GM23338 (cell line): ENCODE measurements at regions not wholly inside any gene's neighbourhood (a gene's known extent, or its start where the extent isn't known, plus 50 kb on each side); places are given as distances from the start of the nearest gene placed in this dataset.

ENCODE experiments used
- CREB1 ChIP-seq: fragments of 250-450 bp; sonication (Bioruptor Pico); IDR thresholded peaks from 2 replicates; pipeline ENCODE4 v1.5.0; 2020; ENCODE audit warnings: low read depth, mild to moderate bottlenecking, moderate library complexity
- EZH2 ChIP-seq: fragments of 200-600 bp; sonication (generic); IDR thresholded peaks from one replicate; pipeline ENCODE4 v1.8.0; 2017; ENCODE audit warnings: antibody characterized with exemption, mild to moderate bottlenecking, low read depth; ENCODE audit not compliant: unreplicated experiment
- EZH2phosphoT487 ChIP-seq: fragments of 200-600 bp; sonication (generic); IDR thresholded peaks from one replicate; pipeline ENCODE4 v1.8.1; 2018; ENCODE audit warnings: antibody characterized with exemption; ENCODE audit not compliant: unreplicated experiment
- JUNB ChIP-seq: IDR thresholded peaks from one replicate; pipeline ENCODE4 v1.6.1; 2016; ENCODE audit warnings: antibody characterized with exemption; ENCODE audit not compliant: unreplicated experiment
- NANOG ChIP-seq: IDR thresholded peaks from 2 replicates; pipeline ENCODE4 v1.6.1; 2016; ENCODE audit warnings: antibody characterized with exemption, borderline replicate concordance
- POLR2AphosphoS5 ChIP-seq: IDR thresholded peaks from 2 replicates; pipeline ENCODE4 v1.6.1; 2016; ENCODE audit warnings: antibody characterized with exemption, low read depth
- ZNF331 ChIP-seq: fragments of 250-450 bp; sonication (Bioruptor Pico); IDR thresholded peaks from 2 replicates; pipeline ENCODE4 v1.5.0; 2020; ENCODE audit warnings: low read depth, mild to moderate bottlenecking, moderate library complexity
- TF ChIP-seq, protein P1 (sequence below): IDR thresholded peaks from one replicate; pipeline ENCODE4 v1.6.1; 2018; ENCODE audit warnings: antibody characterized with exemption; ENCODE audit not compliant: unreplicated experiment
- TF ChIP-seq, protein P2 (sequence below), 2 experiments: fragments of 200-600 bp in 1 of 2; sonication (generic) in 1 of 2; conservative IDR thresholded peaks; 2 replicates each; pipeline versions ENCODE4 v1.5.1 to v1.6.1; 2016 to 2017; ENCODE audit warnings: antibody characterized with exemption in 2 of 2, low read depth in 2 of 2, mild to moderate bottlenecking in 2 of 2, moderate library complexity in 1 of 2
- TF ChIP-seq, protein P3 (sequence below): IDR thresholded peaks from 2 replicates; pipeline ENCODE4 v1.6.1; 2016; ENCODE audit warnings: antibody characterized with exemption

DNA sequence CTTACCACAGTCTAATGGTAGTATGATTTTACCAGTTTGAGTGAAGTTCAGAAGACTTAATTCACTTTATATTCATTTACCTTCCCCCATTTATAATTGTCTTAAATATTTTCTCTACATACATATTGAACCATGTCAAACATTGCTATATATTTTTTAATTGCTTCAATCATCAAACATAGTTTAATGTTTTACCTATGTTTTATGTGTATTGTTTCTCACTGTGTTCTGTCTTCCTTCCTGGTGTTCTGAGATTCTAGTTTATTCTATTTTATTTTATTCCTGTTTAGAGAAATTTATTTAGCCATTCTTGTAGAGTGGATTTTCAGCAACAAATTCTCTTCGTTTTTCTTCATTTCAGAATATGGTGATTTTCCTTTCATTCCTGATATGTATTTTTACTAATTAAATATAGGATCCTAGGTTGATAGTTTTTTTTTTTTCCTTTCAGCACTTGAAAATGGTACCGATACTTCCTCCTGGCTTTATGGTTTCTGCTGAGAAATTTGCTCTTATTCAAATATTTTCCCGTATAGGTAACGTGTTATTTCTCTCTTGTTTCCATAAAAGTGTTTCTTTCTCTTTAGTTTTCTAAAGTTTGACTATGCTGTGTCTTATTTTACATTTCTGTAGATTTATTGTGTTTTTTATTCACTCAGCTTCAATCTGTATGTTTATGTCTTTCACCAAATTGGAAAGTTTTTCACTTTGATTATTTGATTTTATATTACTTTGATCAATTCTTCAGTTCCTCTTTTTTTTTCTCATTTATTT lies 201.8 kb upstream of the AGR3 start:
- TF ChIP-seq, protein P1, sequence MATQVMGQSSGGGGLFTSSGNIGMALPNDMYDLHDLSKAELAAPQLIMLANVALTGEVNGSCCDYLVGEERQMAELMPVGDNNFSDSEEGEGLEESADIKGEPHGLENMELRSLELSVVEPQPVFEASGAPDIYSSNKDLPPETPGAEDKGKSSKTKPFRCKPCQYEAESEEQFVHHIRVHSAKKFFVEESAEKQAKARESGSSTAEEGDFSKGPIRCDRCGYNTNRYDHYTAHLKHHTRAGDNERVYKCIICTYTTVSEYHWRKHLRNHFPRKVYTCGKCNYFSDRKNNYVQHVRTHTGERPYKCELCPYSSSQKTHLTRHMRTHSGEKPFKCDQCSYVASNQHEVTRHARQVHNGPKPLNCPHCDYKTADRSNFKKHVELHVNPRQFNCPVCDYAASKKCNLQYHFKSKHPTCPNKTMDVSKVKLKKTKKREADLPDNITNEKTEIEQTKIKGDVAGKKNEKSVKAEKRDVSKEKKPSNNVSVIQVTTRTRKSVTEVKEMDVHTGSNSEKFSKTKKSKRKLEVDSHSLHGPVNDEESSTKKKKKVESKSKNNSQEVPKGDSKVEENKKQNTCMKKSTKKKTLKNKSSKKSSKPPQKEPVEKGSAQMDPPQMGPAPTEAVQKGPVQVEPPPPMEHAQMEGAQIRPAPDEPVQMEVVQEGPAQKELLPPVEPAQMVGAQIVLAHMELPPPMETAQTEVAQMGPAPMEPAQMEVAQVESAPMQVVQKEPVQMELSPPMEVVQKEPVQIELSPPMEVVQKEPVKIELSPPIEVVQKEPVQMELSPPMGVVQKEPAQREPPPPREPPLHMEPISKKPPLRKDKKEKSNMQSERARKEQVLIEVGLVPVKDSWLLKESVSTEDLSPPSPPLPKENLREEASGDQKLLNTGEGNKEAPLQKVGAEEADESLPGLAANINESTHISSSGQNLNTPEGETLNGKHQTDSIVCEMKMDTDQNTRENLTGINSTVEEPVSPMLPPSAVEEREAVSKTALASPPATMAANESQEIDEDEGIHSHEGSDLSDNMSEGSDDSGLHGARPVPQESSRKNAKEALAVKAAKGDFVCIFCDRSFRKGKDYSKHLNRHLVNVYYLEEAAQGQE, result no peak
- TF ChIP-seq, protein P2, sequence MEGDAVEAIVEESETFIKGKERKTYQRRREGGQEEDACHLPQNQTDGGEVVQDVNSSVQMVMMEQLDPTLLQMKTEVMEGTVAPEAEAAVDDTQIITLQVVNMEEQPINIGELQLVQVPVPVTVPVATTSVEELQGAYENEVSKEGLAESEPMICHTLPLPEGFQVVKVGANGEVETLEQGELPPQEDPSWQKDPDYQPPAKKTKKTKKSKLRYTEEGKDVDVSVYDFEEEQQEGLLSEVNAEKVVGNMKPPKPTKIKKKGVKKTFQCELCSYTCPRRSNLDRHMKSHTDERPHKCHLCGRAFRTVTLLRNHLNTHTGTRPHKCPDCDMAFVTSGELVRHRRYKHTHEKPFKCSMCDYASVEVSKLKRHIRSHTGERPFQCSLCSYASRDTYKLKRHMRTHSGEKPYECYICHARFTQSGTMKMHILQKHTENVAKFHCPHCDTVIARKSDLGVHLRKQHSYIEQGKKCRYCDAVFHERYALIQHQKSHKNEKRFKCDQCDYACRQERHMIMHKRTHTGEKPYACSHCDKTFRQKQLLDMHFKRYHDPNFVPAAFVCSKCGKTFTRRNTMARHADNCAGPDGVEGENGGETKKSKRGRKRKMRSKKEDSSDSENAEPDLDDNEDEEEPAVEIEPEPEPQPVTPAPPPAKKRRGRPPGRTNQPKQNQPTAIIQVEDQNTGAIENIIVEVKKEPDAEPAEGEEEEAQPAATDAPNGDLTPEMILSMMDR (conservative IDR thresholded peaks at IDR 0.05; ENCODE audit: low read depth in 2 of 2), result no peak
- TF ChIP-seq POLR2AphosphoS5 (no peak), EZH2 (no peak), CREB1 (CRISPR knock-in tag) (no peak), ZNF331 (CRISPR knock-in tag) (no peak), EZH2phosphoT487 (no peak), JUNB (no peak), NANOG (no peak)
- TF ChIP-seq, protein P3, sequence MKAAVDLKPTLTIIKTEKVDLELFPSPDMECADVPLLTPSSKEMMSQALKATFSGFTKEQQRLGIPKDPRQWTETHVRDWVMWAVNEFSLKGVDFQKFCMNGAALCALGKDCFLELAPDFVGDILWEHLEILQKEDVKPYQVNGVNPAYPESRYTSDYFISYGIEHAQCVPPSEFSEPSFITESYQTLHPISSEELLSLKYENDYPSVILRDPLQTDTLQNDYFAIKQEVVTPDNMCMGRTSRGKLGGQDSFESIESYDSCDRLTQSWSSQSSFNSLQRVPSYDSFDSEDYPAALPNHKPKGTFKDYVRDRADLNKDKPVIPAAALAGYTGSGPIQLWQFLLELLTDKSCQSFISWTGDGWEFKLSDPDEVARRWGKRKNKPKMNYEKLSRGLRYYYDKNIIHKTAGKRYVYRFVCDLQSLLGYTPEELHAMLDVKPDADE, result no peak
